COLO668 (cell line): ENCODE measurements at regions not wholly inside any gene's neighbourhood (a gene's known extent, or its start where the extent isn't known, plus 50 kb on each side); places are given as distances from the start of the nearest gene placed in this dataset.

Source experiments
- DNase-seq: peaks from one replicate; lab custom pipeline; 2025; ENCODE audit not compliant: unreplicated experiment; lab: John Stamatoyannopoulos, UW

DNA sequence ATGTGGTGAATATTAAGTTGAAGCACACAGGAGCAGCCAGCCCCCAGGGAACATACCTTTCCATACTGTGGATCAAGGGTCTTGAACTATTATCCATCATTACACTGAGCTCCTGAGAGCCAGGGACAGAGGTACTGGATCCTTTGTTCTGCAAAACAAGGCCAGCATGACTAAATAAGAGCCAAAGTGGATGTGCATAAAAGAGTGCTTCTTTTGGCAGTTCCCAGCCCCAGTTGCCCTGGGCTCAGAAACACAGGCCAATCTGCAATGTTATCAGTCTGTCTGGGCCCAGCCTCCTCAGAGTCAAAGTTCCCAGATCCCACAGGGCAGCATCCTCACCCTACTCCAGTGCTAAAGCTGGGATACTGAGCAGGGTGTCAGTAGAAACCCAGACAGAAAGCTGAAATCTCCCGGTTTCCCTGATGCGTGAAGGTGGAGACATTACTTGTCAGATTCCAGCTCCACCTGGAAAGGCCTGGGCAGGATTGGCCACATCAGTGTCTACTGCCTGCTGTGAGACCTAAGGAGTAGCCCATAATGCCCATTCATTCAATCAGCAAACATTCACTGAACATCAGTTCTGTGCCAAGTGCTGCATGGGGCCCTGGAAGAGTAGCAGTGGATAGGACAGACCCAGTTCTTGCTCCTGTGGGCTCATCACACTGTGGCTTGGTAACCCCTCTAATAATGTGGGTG is 342.7 kb downstream of the CXCL12 start:
- no peak for DNase-seq

- no peak for DNase-seq
These were observed 345.3 kb downstream of the CXCL12 start for GRCh38 chr10:44039599-44039998.

- no peak for DNase-seq
These were observed 348.5 kb downstream of the CXCL12 start for GRCh38 chr10:44036425-44036824.

DNA sequence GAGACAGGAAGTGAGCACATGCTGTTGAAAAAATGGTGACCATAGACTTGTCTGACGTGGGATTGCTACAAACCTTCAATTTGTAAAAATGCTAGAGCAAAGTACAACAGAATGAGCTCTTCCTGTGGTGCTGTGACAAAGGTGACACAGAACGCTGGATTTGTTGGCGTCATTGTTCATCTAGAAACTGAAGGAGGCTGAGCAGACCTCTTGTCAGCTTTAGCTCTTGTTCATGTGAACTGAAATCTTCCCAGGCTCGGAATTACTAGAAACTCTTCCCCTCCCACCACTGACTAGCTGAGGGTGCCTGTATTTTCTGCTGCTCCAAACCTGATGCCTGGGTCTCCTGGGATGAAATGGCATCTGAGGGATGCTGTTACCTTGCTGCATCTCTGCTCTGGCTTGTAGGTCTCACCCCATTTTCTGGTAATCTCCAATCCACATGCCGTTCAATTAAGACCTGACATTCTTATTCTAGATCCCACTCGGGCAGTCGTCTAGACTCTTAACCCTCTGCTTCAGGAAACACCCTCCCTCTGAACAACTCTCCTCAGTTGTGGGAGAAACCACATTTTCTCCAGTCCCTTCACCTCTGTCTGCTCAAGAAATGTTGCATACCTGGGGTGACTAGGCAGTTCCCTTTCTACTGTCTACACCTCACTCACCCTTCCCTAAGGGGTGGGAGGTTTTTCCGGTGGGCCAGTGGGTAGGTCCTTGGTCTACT is 349.3 kb downstream of the CXCL12 start:
- DNase-seq, result no peak

- DNase-seq, result no peak
These were observed 350.0 kb downstream of the CXCL12 start for GRCh38 chr10:44034946-44035345.

DNA sequence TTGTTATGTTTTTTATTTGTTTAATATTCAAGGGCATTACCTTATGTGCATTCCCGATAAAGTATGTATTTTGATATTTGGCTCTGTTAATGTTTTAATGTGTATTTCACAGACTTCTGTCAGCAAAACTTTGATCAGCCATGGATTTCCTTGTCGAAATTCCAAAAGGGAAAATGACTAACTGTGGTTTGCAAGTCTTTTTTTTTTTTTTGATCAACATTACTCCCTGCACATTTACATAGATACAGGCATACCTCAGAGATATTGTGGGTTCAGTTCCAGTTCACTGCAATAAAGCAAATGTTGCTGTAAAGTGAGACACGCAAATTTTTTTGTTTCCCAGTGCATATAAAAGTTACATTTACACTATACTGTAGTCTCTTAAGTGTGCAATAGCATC is 351.9 kb downstream of the CXCL12 start:
- no peak for DNase-seq

DNA sequence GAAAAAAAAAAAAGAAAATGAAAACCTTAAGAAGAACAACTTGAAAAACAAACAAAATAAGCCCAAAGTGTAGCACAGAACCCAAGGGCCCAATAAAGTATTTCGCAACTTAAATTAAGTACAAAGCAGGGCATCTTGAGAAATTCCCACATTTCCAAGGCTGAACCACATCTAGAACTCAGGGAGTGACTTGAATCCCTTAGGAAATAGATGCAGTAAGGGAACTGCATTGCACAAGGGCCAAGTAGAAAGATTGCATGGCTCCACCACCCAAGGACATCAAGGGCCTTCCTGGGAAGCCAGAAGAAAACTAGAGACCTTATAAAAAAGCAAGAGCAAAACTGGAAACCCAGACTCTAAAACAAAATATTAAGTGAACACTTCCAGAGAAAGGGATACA is 352.7 kb downstream of the CXCL12 start:
- no peak for DNase-seq

GRCh38 chr10:44030738-44031137 is 354.2 kb downstream of the CXCL12 start:
- DNase-seq, result no peak

- no peak for DNase-seq
These were observed 354.8 kb downstream of the CXCL12 start for GRCh38 chr10:44030132-44030531.

GRCh38 chr10:44028384-44029137 is 356.3 kb downstream of the CXCL12 start:
- no peak for DNase-seq

DNA sequence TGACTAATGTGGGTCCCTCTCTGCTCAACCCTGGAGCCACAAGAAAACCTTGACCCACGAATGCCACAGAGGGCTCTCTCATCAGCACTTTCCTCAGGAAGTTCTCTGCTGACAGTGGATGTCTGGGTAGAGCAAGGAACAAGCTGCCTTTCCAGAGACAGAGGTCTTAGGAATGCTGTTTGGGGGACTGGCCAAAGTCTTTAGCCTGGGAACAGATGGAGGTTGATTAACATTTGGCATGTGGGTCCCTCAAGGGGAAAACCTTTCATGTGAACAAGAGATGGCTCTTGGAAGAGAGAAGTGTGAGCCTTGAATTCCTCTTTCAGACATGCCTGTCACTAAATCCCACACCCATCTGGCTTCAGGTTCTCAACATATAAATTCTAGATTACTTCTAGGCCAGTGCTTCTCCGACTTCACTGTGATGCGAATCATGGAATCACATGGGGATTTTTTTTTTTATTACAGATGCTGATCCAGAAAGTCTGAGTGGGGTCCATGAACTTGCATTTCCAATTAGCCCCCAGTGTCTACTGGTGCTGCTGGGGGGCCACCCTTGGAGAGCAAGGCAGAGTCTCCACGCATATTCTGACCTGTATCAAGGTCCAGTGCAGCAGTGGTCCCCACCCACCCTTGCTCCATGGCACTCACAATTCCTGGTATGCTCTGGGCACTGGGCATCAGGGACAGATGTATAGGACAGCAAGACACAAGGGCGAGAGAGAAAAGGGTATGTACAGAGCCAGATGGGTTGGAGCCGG is 360.4 kb downstream of the CXCL12 start:
- no peak for DNase-seq

DNA sequence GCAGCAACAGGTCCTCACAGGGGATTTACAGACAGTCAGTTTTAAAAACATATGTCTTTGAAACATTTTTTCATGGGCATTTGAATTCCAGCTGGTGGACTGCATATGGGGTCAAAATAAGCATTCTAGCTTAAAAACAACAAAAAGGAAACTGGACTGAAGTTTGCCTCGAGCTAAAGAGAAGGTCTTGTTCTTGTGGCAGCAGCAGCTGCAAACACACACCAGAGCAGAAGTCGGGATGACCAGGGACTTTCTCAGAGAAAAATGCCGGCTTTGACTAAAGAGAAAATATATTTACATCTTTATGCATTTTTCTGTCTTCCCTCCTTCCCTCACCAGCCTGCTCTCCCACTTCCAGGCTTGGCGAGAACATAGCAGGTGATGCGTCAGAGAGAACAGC is 361.4 kb downstream of the CXCL12 start:
- no peak for DNase-seq

DNA sequence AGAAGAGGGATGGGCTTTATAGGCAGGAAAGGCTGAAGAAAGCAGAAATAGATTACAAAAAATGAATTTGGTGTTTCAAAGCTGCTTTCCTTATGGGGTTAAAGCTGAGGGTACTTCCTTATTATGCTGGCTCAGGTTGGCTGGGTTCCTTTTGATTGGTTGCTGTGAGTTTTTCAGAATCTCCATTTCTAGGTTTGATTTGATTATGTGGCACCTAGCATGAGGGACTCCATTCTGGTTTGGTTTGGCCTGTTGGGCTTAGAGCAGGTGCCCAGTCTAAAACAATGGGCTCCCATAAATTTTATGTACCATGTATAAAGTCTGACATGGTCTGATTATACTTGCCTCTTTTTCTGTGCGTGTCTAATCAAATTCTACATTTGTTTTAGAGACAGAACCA is 362.7 kb downstream of the CXCL12 start:
- no peak for DNase-seq

DNA sequence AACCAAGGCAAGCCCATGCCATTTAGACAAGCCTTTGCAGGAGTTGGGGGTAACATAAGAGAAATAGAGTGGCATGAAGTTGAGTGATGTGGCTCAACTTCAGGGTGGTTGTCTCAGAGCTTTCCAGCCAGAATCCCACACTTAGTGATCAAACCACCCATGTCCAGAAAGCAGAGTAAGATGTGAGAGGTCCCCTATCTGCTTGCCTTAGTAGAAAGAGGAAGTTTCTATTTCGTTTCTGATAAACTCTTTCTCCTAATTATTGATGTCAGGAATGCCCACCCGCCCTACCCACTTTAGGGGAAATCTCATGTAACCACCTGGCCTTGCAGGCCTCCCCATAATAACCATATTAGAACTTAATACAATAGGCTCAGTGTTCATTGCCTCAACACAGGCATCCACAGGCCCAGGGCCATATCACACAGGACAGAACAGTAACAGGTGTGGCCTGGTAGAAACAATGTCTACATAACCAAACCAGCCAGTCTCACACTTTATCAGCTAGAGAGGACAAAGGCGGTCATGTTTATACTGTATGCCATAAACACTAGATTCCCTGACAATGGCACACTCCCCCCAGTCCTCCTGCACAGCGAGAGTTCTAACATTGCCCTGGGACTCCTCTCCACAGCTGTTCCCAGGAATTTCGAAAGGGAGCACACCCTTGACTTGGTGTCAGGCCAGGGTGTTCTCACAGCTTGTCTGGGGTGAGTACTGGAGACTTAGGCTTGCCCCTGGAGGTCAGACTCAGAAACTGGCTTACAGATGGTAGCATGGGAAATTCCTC is 364.4 kb downstream of the CXCL12 start:
- DNase-seq, result no peak

DNA sequence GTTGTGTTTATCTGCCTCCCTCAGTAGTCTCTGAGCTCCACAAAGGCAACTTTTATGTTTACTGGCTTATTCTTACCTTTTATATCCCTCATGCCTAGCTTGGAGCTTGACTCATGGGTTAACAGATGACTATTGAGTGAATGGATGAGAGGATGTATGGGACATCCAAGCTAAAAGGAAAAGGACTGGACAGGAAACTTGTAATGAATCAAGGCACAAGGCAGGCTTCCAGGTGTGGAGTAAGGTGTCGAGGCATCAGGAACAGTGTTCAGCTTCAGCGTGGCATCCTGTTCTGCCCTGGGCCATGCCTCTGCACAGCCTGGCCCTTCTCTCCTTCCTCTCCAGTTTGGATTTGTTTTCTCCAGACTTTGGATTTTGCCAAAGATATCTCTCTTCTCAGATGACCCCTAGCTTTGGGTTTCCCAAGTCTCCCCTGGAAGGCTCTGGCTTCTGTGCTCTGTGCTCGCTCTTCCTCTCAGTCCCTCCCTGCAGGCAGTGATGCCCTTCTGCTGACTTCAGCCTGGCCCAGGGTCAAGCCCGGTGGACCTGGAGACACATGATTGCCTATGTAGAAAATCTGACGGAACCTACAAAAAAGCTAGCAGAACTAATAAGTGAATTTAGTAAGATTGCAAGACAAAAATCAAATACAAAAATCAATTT is 367.3 kb downstream of the CXCL12 start:
- no peak for DNase-seq

DNA sequence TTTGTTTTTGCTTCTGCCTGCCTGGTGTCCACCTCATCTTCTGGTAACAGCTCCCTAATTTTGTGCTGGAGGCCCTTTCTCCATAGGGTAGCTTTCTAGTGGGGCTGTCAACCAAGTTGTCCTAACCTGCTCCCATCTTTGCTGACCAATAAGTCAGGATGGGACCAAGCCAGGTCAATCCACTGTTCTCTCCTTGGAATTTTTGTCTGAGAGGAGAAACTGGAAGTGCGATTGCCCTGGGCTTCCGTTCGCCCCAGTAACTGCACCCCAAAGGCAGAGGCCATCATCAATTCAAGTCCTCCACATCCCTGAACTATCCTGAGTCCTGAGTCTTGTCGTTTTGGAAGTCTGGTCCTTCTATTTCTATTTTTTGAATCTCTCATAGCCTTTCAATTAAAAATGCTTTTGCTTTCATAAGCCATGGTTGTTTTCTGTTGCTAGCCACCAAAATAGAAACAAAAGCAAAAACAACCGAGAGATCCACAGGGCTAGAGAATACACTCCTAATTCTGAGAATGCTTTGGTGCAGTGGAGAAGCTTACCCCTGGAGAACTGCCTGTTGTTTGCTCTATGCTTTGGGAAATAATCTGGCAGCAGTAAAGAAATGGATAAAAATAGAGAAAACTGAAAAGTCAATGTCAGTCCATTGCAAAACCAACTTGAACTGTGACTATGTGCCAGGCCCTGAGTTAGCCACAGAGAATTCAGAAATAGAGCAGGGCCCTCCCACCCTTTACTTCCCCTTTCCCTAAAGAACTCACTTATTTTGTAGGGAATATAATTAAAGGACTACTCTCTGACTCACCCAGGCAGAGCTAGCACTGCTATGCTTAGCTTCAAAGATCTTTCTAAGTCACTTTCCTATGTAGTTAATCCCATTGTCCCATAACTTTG is 368.1 kb downstream of the CXCL12 start:
- DNase-seq, result no peak

DNA sequence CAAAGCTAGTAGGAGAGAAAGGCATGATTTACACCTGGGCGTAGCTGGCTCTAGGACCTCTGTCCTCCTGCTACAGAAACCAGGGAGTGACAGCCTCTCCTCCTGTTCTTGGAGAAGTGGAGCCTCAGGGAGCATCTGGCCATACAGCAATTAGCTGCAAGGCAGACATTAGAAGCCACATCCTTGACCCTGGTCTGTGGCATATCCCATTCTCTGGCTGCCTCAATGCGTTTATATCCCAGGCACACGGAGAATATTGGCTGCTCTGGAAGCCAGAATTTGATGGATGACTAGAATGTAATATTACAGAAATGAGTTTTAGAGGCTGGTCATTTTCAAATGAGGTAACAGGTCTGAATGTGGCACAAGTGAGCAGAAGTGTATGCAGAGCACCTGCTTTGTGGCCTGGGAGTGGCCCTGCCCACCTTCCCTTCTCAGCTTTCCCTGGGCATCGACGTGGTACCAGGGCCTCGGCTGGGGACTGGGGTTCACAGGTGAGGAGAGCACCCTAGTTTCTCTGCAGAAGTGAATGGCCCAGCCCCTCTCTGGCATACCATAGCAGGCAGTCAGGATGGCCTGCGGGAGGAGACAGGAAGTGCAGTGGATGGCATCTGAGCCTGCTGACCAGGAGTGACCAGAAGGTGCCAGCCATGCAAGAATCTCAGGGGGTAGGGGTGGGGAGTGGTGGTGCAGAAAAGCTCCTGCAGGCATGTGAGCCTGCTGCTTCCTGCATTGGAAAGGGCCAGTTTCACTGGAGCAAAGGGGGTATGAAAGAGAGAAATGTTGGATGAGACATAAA is 367.2 kb upstream of the ZNF32 start:
- no peak for DNase-seq

DNA sequence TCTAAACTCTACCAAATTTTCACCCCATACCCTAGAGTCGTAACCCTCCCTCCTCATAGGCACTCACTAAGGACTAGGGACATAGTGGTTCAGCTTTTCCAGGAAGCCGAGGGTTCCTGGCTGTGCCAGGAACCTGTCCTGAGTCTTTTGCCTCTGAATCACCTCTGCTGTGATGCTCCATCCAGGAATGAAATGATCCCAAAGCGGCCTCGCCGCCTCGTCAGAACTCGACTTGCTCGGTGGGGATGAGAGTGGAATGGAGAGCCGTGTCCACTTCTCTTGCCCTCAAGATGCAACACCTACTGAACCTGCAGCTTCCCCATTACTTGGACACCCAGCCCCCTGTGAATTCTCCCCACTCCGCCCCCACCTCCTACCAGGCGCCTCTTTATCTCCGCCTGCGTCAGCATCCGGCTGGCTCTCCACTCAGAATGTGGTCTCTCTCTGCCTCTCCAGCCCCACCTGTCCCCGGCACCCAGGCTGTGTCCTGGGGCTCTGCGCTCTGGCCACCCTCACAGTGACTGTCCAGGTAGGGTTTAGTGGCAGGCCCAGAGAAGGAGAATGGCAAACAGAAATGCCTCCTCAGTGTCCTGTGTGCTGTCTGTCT is 366.1 kb upstream of the ZNF32 start:
- DNase-seq, result no peak
